ENCODE measurements at regions not wholly inside any gene's neighbourhood (a gene's known extent, or its start where the extent isn't known, plus 50 kb on each side); places are given as distances from the start of the nearest gene placed in this dataset.
"Not testable (repeated sequence)": the region's sequence is repeated elsewhere in the genome, so short reads cannot be mapped to it uniquely, and the experiment has no call there.

GRCh38 chr3:103459815-103460214, 1025.0 kb downstream of the ZPLD1 start:
- no peak for DNase-seq (ENCODE audit: low read depth in 3 of 3)

GRCh38 chr3:103470498-103470897, 1035.7 kb downstream of the ZPLD1 start:
- DNase-seq (ENCODE audit: low read depth in 3 of 3) = no peak

DNA sequence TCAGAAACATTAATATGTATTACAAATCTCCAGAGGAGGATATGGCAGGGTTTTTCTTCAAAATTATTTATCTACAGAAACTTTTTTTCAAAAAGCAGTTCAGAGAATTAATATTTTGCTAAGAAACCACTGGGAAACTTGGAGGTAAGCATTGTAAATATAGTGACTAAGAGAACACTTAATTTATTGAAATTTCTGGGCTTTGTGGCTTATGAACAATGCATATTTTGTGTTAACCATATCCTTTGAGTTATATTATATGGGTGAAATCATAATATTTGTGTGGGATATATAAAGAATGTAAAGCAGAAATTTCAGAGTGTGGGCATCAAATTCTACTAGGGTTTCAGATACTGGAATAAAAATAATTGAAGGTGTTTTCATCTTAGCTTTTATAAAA, 1059.2 kb downstream of the ZPLD1 start:
- no peak for DNase-seq (ENCODE audit: low read depth in 3 of 3)

- DNase-seq (ENCODE audit: low read depth in 3 of 3) = no peak
Measured at GRCh38 chr3:103494512-103494911, 1059.7 kb downstream of the ZPLD1 start.

DNA sequence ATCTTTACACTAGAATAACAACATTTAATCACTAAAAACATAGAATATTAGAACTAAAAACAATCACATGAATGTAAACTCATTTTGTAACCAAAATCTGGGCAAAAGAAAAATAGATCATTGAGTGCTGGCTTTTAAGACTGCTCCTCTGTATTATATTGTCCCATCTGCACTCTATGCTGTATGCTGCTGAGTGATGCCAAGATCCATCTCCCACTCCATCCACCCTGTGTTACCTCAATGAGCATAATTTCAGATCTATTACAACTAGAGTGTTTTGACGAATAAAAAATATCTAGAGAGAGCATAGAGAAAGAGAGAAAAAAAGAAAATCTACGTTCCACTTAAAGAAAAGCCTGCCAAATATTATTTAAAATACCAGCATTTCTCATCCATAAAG, 1060.4 kb downstream of the ZPLD1 start:
- no peak for DNase-seq (ENCODE audit: low read depth in 3 of 3)

DNA sequence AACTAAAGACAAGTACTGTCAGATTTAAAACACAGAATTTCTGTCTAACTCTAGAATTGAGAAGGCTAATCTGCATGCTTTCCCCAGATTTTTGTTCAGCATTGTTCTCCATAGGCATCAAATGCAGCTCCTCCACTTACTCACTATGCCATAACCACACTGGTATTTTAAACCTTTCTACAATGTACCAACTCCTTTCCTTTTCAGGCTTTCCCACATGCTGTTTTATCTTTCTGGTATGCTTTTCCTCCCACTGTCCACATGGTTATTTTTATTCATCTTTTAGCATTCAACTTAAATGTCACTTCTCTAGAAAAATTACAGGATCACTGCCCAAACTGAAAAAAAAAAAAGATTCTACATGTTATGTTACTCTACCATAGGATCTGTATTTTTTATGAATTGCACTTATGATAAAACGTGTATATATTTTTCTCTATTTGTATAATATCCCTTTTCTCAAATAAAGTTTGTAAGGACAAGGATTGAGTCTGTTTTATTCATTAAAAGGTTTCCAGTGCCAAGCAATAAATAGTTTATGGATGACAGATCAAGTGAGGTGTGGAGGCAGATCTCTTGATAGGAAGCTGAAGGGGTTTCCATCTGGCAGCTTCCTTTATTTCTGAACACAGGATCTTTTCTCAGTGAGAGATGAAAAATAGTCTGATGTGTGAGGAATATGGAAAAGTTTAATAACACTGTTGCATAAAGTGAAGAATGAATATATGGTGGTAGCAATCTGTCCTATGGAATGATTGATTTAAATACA, 1064.5 kb downstream of the ZPLD1 start:
- DNase-seq (ENCODE audit: low read depth in 3 of 3) = no peak

DNA sequence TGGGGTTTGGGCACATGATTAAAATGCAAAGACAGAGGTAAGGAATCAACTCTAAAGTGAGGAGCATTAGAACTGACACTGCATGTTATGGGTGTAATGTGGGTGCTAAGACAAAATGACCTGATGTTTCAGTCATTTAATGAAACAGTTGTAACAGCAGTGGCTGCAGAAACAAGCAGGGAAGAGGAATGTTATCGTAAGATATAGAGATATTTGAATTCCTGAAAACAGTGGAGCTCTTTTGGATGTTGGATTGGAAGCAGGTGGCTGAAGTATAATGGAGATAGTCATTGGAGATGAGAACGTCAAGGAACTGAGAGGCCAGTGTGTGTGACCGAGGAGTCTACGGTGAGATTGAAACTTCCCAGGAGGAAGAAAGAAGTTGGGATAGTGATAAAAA, 1065.2 kb downstream of the ZPLD1 start:
- DNase-seq (ENCODE audit: low read depth in 3 of 3) = no peak

DNA sequence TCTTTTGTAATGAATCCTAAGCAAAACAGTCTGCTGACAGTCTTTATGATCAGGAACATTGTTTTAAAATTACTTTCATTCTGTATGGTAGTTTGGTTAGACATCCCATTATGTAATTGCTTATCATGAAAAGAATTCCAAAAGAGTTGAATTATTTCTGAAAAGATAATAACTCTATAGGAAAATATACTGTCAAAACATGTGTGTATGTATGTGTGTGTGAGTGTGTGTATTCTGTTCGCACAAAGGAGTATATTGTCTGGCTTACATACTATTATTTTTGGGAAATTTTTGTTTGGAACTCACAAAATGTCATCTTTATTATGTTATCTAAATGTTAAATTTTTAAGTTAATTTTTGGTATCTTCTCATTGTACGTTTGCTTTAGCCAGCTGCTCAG, 1075.9 kb downstream of the ZPLD1 start:
- DNase-seq (ENCODE audit: low read depth in 3 of 3) = no peak

GRCh38 chr3:103511891-103512290, 1077.1 kb downstream of the ZPLD1 start:
- DNase-seq (ENCODE audit: low read depth in 3 of 3) = no peak

GRCh38 chr3:103512595-103512994, 1077.8 kb downstream of the ZPLD1 start:
- DNase-seq (ENCODE audit: low read depth in 3 of 3) = no peak

DNA sequence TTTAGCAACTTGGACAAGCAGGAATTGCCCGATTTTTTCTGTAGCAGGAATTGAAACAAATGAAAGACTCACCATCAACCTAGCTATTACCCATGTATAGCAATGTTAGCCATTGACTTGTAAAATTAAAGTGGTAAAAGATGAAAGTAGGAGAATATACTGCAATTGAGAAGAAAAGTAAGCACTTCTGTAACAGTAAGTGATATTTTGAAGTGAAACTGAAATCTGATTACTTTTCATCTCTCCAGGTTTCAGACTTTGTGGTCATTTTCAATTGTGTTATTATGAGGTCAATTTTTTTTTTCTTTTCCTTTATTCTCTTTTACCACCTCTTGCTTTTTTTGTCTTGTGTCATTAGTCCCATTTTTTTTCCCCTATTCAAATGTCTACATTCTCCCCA, 1078.2 kb downstream of the ZPLD1 start:
- no peak for DNase-seq (ENCODE audit: low read depth in 3 of 3)

DNA sequence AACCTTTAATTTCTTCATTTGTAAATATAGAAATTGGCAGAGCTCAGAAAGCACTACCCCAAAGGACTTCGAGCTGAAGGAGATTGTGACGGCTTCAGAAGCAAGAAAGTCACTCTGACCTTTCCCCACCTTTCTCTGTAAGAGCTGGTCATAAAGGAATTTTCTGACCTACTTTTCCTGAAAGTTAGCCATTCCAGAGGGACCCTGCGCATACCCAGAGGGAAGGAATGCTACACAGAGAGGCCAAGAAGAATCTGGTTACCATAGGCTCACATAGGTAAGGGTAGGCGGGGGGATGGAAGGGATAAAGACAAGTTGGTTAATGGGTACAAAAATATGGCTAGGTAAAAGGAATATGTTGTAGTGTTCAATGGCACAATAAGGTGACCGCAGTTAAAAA, 1080.3 kb downstream of the ZPLD1 start:
- DNase-seq (ENCODE audit: low read depth in 3 of 3) = no peak

GRCh38 chr3:103516950-103517349, 1082.1 kb downstream of the ZPLD1 start:
- DNase-seq (ENCODE audit: low read depth in 3 of 3) = no peak

DNA sequence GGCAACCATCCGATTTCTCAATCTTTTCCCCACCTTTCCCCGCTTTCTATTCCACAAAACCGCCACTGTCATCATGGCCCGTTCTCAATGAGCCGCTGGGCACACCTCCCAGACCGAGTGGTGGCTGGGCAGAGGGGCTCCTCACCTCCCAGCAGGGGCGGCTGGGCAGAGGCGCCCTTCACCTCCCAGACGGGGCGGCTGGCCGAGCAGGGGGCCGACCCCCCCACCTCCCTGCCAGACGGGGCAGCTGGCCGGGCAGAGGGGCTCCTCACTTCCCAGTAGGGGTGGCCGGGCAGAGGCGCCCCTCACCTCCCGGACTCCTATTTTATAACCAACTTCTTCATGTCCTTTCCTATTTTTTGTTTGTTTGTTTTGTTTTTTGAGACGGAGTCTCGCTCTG, 1096.5 kb downstream of the ZPLD1 start:
- DNase-seq (ENCODE audit: low read depth in 3 of 3) = not testable (repeated sequence)

GRCh38 chr3:103532986-103533385, 1098.2 kb downstream of the ZPLD1 start:
- DNase-seq (ENCODE audit: low read depth in 3 of 3) = no peak

- no peak for DNase-seq (ENCODE audit: low read depth in 3 of 3)
Measured at GRCh38 chr3:103554451-103554850, 1119.6 kb downstream of the ZPLD1 start.

DNA sequence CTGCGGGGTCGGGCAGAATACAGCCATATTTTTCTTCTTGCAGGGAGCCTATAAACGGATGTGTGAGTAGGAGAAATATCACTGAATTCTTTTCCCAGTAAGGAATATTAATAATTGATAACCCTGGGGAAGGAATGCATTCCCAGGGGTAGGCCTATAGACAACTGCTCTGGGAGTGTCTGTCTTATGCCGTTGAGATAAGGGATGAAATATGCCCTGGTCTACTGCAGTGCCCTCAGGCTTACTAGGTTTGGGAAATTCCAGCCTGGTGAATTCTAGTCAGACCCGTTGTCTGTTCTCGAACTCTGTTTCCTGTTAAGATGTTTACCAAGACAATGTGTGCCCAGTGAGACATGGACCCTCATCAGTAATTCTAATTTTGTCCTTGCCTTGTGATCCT, 1129.3 kb downstream of the ZPLD1 start:
- DNase-seq (ENCODE audit: low read depth in 3 of 3) = not testable (repeated sequence)

DNA sequence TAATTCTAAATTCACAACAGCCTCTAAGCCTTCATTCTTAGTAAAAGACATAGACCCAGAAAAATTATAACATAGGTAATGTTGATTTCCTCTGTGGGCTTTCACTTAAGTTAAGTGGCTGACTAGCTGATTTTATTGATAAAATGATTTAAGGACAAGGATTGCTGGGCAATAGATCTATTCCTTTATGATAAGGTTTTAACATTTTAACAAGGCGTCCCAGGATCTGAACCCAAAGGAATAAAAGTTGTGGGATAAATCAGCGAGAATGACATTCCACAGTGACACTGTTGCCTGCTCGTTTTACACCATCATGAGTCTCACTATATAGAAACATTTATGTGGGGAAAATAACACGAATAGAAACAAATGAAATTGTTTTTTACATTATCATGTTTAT, 1151.0 kb downstream of the ZPLD1 start:
- no peak for DNase-seq (ENCODE audit: low read depth in 3 of 3)

- no peak for DNase-seq (ENCODE audit: low read depth in 3 of 3)
Measured at GRCh38 chr3:103589770-103590169, 1155.0 kb downstream of the ZPLD1 start.

DNA sequence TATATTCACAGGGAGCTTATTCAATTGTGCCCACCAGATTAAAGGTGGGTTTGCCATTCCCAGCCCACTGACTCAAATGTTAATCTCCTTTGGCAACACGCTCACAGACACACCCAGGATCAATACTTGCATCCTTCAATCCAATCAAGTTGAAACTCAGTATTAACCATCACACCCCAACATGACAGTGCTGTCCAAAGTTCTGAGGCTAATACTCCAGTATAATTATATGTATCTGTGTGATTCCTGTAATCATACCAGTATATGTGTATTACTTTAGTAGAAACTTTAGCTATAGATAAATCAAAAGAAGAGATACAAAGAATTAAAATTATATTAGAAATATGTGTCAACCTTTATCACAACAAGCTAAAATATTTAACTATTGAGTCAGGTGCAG, 1166.0 kb downstream of the ZPLD1 start:
- no peak for DNase-seq (ENCODE audit: low read depth in 3 of 3)

- no peak for DNase-seq (ENCODE audit: low read depth in 3 of 3)
Measured at GRCh38 chr3:103601666-103602065, 1166.9 kb downstream of the ZPLD1 start.

DNA sequence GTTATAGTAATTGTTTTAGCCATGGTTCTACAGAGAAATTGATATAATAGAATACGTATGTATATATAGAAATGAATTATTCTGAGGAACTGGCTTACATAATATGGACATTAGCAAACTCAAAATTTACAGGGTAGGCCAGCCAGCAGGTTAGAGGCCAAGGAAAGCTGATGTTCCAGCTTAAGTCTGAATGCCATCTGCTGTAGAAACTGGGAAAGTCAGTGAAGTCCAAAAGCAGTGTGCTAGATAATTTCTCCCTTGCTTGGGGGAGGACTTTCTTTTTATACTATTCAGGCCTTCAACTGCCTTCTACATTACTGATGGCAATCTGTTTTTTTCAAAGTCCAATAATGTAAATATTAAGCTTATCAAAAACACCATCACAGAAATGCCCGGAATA, 1174.7 kb downstream of the ZPLD1 start:
- no peak for DNase-seq (ENCODE audit: low read depth in 3 of 3)

- DNase-seq (ENCODE audit: low read depth in 3 of 3) = no peak
Measured at GRCh38 chr3:103613397-103614156, 1178.8 kb downstream of the ZPLD1 start.

Measured in stimulated activated CD4-positive, alpha-beta T cell treated with anti-CD3 and anti-CD28 coated beads, TNF-alpha, amount 100 ng/mL, for 48 hours (primary cell).